ENCODE measurements at regions not wholly inside any gene's neighbourhood (a gene's known extent, or its start where the extent isn't known, plus 50 kb on each side); places are given as distances from the start of the nearest gene placed in this dataset.

DNA sequence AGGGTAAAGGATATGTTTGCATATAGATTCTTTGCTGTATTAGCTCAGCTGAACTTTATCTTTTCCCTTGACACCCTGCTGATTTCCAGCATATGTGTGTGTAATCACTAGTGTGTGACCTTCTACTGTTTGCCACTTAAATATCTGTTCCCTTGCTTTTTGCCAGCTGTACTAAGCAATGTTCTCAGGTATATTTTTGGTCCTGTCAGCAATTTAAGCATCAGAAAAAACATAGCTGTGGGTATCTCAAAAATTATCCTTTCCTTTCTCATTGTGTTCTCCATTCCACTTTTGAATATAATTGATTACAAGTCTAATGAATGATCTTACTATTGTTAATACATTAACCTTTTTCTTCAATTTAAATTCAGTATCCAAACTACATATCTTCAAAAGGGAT lies 59.2 kb upstream of the CDH10 start:
- H3K79me2 ChIP-seq (ENCODE audit: control insufficient read depth, insufficient read depth, low read length) = no peaks in the 10 kb centered on the region
- no peaks in the 10 kb centered on the region for H3K4me1 ChIP-seq (ENCODE audit: control insufficient read depth, extremely low read depth, insufficient read depth, low read length)
- no peak overlapping the region for H3K9ac ChIP-seq (ENCODE audit: insufficient read depth, low read length)
- H3K27me3 ChIP-seq (ENCODE audit: control insufficient read depth, insufficient read depth, low read length) = no peaks in the 10 kb centered on the region
- H3K27ac ChIP-seq (ENCODE audit: insufficient read depth, low read length) = no peak overlapping the region
- TF ChIP-seq EZH2 (IDR thresholded peaks at IDR 0.05; ENCODE audit: low read length, missing control alignments) = no peak
- TF ChIP-seq, protein P1, sequence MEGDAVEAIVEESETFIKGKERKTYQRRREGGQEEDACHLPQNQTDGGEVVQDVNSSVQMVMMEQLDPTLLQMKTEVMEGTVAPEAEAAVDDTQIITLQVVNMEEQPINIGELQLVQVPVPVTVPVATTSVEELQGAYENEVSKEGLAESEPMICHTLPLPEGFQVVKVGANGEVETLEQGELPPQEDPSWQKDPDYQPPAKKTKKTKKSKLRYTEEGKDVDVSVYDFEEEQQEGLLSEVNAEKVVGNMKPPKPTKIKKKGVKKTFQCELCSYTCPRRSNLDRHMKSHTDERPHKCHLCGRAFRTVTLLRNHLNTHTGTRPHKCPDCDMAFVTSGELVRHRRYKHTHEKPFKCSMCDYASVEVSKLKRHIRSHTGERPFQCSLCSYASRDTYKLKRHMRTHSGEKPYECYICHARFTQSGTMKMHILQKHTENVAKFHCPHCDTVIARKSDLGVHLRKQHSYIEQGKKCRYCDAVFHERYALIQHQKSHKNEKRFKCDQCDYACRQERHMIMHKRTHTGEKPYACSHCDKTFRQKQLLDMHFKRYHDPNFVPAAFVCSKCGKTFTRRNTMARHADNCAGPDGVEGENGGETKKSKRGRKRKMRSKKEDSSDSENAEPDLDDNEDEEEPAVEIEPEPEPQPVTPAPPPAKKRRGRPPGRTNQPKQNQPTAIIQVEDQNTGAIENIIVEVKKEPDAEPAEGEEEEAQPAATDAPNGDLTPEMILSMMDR (conservative IDR thresholded peaks at IDR 0.05 in 1 of 2, IDR thresholded peaks at IDR 0.05 in 1 of 2; ENCODE audit: low read depth in 1 of 2, low read length in 2 of 2) = no peak
- H4K20me1 ChIP-seq (ENCODE audit: control insufficient read depth, extremely low read depth, insufficient read depth, low read length) = no peaks in the 10 kb centered on the region
- no peaks in the 10 kb centered on the region for H3K36me3 ChIP-seq (ENCODE audit: control insufficient read depth, insufficient read depth, low read length)
- H2AFZ ChIP-seq (ENCODE audit: low read length) = no peak overlapping the region
- no peaks in the 10 kb centered on the region for H3K9me3 ChIP-seq (ENCODE audit: control insufficient read depth, insufficient read depth, low read depth, low read length)
- H3K4me2 ChIP-seq (ENCODE audit: extremely low read depth, insufficient read depth, low read length) = no peak overlapping the region
- no peak for DNase-seq (ENCODE audit: low read depth in 2 of 2)
- H3K4me3 ChIP-seq (replicated peaks in 1 of 4; ENCODE audit: control extremely low read depth in 1 of 4, insufficient read depth in 1 of 4, low read depth in 3 of 4, low read length in 4 of 4) = no peak overlapping the region

Measured in fibroblast of lung (primary cell).